ENCODE measurements at regions not wholly inside any gene's neighbourhood (a gene's known extent, or its start where the extent isn't known, plus 50 kb on each side); places are given as distances from the start of the nearest gene placed in this dataset.

GRCh38 chr14:25944020-25944419, 653.8 kb downstream of the NOVA1 start:
- TF ChIP-seq CTCF (IDR thresholded peaks at IDR 0.05), result no peak
- TF ChIP-seq EP300 (IDR thresholded peaks at IDR 0.05), result no peak

Measured in esophagus muscularis mucosa (tissue), 3 donors.